Suprapubic skin (tissue), 4 donors: ENCODE measurements at regions not wholly inside any gene's neighbourhood (a gene's known extent, or its start where the extent isn't known, plus 50 kb on each side); places are given as distances from the start of the nearest gene placed in this dataset.
"Not testable (repeated sequence)": the region's sequence is repeated elsewhere in the genome, so short reads cannot be mapped to it uniquely, and the experiment has no call there.

Experiments used
- DNase-seq, 2 donors: peaks; one replicate each; pipeline ENCODE4 v3.0.0-alpha.2; 2019; ENCODE audit warnings: low spot score in 2 of 2
- H3K27ac ChIP-seq: fragments of 200-600 bp; sonication (generic); one replicate; pipeline ENCODE4 v1.5.1; 2019
- H3K27me3 ChIP-seq: fragments of 200-600 bp; sonication (generic); one replicate; pipeline ENCODE4 v1.5.1; 2019
- H3K36me3 ChIP-seq: fragments of 200-600 bp; sonication (generic); one replicate; pipeline ENCODE4 v1.5.1; 2019
- H3K4me1 ChIP-seq: fragments of 200-600 bp; sonication (generic); one replicate; pipeline ENCODE4 v1.5.1; 2019
- H3K4me3 ChIP-seq: fragments of 200-600 bp; sonication (generic); one replicate; pipeline ENCODE4 v1.5.1; 2019; ENCODE audit warnings: mild to moderate bottlenecking
- H3K9me3 ChIP-seq: fragments of 200-600 bp; sonication (generic); one replicate; pipeline ENCODE4 v1.5.1; 2019
- EP300 ChIP-seq: sonication (generic); formaldehyde crosslinking; IDR thresholded peaks from one replicate; pipeline ENCODE4 v1.6.1; 2017; ENCODE audit warnings: antibody characterized with exemption
- POLR2A ChIP-seq, 2 donors: fragments of 450-650 bp; IDR thresholded peaks; one replicate each; pipeline ENCODE4 v1.6.1; 2017; ENCODE audit warnings: antibody characterized with exemption in 2 of 2, mild to moderate bottlenecking in 2 of 2, moderate library complexity in 2 of 2
- POLR2AphosphoS5 ChIP-seq, 3 donors: sonication (generic); formaldehyde crosslinking; IDR thresholded peaks; one replicate each; pipeline ENCODE4 v1.6.1; 2017; ENCODE audit warnings: antibody characterized with exemption in 3 of 3
- WGBS: methylation state at CpG from one replicate; pipeline ENCODE4 v1.1.5; 2018; 5-methylcytosine and 5-hydroxymethylcytosine counted together
- TF ChIP-seq, protein P1 (sequence below), 2 donors: fragments of 200-600 bp in 1 of 2; fragments of 450-650 bp in 1 of 2; sonication (generic) in 1 of 2; IDR thresholded peaks; one replicate each; pipeline ENCODE4 v1.5.1; 2016 to 2019; ENCODE audit warnings: antibody characterized with exemption in 2 of 2, mild to moderate bottlenecking in 1 of 2, moderate library complexity in 1 of 2

- Histone ChIP-seq H3K36me3 (no peaks in the 10 kb centered on the region), H3K4me3 (no peak overlapping the region), H3K27ac (no peak overlapping the region), H3K27me3 (no peaks in the 10 kb centered on the region), H3K4me1 (no peaks in the 10 kb centered on the region), H3K9me3 (no peaks in the 10 kb centered on the region)
- DNase-seq = no peak
- TF ChIP-seq, protein P1, sequence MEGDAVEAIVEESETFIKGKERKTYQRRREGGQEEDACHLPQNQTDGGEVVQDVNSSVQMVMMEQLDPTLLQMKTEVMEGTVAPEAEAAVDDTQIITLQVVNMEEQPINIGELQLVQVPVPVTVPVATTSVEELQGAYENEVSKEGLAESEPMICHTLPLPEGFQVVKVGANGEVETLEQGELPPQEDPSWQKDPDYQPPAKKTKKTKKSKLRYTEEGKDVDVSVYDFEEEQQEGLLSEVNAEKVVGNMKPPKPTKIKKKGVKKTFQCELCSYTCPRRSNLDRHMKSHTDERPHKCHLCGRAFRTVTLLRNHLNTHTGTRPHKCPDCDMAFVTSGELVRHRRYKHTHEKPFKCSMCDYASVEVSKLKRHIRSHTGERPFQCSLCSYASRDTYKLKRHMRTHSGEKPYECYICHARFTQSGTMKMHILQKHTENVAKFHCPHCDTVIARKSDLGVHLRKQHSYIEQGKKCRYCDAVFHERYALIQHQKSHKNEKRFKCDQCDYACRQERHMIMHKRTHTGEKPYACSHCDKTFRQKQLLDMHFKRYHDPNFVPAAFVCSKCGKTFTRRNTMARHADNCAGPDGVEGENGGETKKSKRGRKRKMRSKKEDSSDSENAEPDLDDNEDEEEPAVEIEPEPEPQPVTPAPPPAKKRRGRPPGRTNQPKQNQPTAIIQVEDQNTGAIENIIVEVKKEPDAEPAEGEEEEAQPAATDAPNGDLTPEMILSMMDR (IDR thresholded peaks at IDR 0.05) = no peak
- no peak for TF ChIP-seq EP300
- TF ChIP-seq POLR2AphosphoS5 (IDR thresholded peaks at IDR 0.05) = no peak
- TF ChIP-seq POLR2A (IDR thresholded peaks at IDR 0.05) = no peak
These were observed 485.8 kb upstream of the PTCHD4 start for GRCh38 chr6:48596830-48597229.

DNA sequence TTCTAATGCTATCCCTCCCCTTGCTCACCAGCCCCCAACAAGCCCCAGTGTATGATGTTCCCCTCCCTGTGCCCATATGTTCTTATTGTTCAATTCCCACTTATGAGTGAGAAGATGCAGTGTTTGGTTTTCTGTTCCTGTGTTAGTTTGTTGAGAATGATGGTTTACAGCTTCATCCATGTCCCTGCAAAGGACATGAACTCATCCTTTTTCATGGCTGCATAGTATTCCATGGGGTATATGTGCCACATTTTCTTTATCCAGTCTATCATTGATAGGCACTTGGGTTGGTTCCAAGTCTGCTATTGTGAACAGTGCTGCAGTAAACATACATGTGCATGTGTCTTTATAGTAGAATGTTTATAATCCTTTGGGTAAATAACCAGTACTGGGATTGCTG lies 480.2 kb upstream of the PTCHD4 start:
- not testable (repeated sequence) for H3K36me3 ChIP-seq, DNase-seq, H3K9me3 ChIP-seq, H3K4me1 ChIP-seq, H3K27me3 ChIP-seq, H3K27ac ChIP-seq, H3K4me3 ChIP-seq

DNA sequence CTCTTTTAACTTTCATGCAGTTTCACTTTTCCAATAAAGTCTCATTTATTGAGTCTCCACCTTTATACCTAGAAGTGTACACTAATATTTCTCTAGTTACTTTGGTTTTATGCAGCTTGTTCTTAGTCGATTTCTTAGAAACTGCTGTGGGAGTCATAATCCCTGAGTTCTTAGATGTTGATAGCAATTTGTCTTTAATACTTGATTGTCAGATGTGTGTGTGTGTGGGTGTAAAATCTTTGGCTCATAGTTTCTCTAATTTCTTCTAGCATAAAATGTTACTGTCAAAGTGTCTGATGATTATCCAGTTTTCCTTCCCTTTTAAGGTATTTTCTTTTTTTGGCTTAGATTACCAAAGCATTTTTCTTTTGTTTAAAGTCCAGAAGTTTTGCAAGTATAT lies 473.8 kb upstream of the PTCHD4 start:
- Histone ChIP-seq H3K9me3 (no peaks in the 10 kb centered on the region), H3K4me1 (no peaks in the 10 kb centered on the region), H3K4me3 (no peak overlapping the region), H3K27me3 (no peaks in the 10 kb centered on the region), H3K36me3 (no peaks in the 10 kb centered on the region), H3K27ac (no peak overlapping the region)
- WGBS = 33% methylated on average over 1 of the region's 1 CpG
- no peak for DNase-seq
- TF ChIP-seq POLR2A (IDR thresholded peaks at IDR 0.05) (no peak), POLR2AphosphoS5 (IDR thresholded peaks at IDR 0.05) (no peak), EP300 (no peak)
- TF ChIP-seq, protein P1 (IDR thresholded peaks at IDR 0.05) = no peak

DNA sequence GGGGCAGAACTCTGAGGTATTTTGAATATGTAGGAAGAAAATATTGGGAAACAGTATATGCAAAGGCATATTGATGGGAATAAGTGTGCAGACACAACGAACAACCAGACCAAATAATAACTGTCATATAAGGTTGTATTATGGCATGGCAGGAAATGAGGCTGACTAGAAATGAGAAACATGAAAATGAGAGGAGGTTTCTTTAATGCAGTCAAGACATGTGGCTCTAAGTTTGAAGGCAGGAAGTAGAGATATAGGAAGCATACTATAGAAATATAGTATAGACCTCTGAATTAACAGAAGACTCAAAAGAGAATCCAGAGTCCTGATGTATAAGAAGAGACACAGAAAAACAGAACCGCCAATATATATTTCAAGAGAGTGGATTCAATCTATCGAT lies 459.7 kb upstream of the PTCHD4 start:
- WGBS = 85% methylated on average over 3 of the region's 3 CpGs

DNA sequence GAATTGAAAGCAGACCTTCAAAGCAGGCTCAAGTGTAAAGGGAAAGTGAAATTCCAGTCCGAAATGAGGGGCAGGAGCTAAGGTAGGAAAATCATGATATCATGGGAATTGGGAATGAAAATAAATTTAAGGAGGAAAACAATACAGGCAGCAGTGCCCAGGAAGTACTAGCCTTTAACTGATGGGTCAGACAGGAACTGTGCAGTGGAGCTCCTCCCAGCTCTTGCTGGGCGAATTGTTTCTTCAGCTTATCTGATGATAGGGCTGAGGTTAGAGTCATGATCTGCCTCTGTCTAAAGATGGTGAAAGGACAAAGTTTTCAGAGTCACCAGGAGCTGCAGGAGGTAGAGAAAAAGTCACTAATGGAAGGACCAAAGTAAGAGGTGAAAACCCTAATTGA lies 457.9 kb upstream of the PTCHD4 start:
- H3K4me1 ChIP-seq = no peaks in the 10 kb centered on the region
- DNase-seq = no peak
- no peaks in the 10 kb centered on the region for H3K27me3 ChIP-seq
- no peaks in the 10 kb centered on the region for H3K36me3 ChIP-seq
- no peak overlapping the region for H3K27ac ChIP-seq
- WGBS = 57% methylated on average over 2 of the region's 2 CpGs
- no peaks in the 10 kb centered on the region for H3K9me3 ChIP-seq
- TF ChIP-seq POLR2AphosphoS5 (IDR thresholded peaks at IDR 0.05) (no peak), POLR2A (IDR thresholded peaks at IDR 0.05) (no peak)
- TF ChIP-seq, protein P1 (IDR thresholded peaks at IDR 0.05) = no peak
- no peak overlapping the region for H3K4me3 ChIP-seq

More for the DNA sequence above, 459.7 kb upstream of the PTCHD4 start:
- Histone ChIP-seq H3K9me3 (no peaks in the 10 kb centered on the region), H3K4me1 (no peaks in the 10 kb centered on the region), H3K36me3 (no peaks in the 10 kb centered on the region), H3K27me3 (no peaks in the 10 kb centered on the region), H3K27ac (no peak overlapping the region), H3K4me3 (no peak overlapping the region)
- no peak for DNase-seq
- TF ChIP-seq EP300 = no peak
- TF ChIP-seq, protein P1 (IDR thresholded peaks at IDR 0.05) = no peak
- no peak for TF ChIP-seq POLR2A (IDR thresholded peaks at IDR 0.05)
- no peak for TF ChIP-seq POLR2AphosphoS5 (IDR thresholded peaks at IDR 0.05)

GRCh38 chr6:48567016-48567415 lies 456.0 kb upstream of the PTCHD4 start:
- H3K27ac ChIP-seq = no peak overlapping the region
- H3K36me3 ChIP-seq = no peaks in the 10 kb centered on the region
- H3K9me3 ChIP-seq = no peaks in the 10 kb centered on the region
- TF ChIP-seq EP300 = no peak
- H3K4me1 ChIP-seq = no peaks in the 10 kb centered on the region
- H3K4me3 ChIP-seq = no peak overlapping the region
- H3K27me3 ChIP-seq = no peaks in the 10 kb centered on the region
- no peak for DNase-seq
